Panc1 (cell line): ENCODE measurements at regions not wholly inside any gene's neighbourhood (a gene's known extent, or its start where the extent isn't known, plus 50 kb on each side); places are given as distances from the start of the nearest gene placed in this dataset.

Source experiments
- ATAC-seq: fragments of 200-7000 bp; cut with Tn5 transposase; 2 replicates; pipeline ENCODE4 v1.9.1; 2020; ENCODE audit warnings: mild to moderate bottlenecking, moderate library complexity
- BruUV-seq: library from RNA; stranded (reverse); fragments of 400-500 nt; replicated peaks from 2 replicates; lab custom pipeline; 2021; lab: Mats Ljungman, UMichigan
- CTCF ChIA-PET: fragments of 300-600 bp; sonication (Branson Sonifier 250); formaldehyde crosslinking; loops from one replicate; lab custom pipeline; 2022; ENCODE audit warnings: antibody characterized with exemption; lab: Charles Lee
- POLR2A ChIA-PET: fragments of 300-600 bp; sonication (Branson Sonifier 250); formaldehyde crosslinking; loops from one replicate; lab custom pipeline; 2022; ENCODE audit warnings: antibody characterized with exemption; lab: Charles Lee
- DNase-seq: peaks from one replicate; pipeline ENCODE4 v3.0.0-alpha.2; 2010; ENCODE audit warnings: low read depth, low spot score
- H3K27ac ChIP-seq: 2 replicates; pipeline ENCODE4 v1.5.1; 2011; ENCODE audit warnings: mild to moderate bottlenecking, low read length, inconsistent platforms
- H3K27me3 ChIP-seq: fragments of 200-500 bp; sonication (Bioruptor generic); 2 replicates; pipeline ENCODE4 v1.6.0; 2014; ENCODE audit warnings: low read length, inconsistent platforms; ENCODE audit not compliant: control insufficient read depth, insufficient read depth
- H3K36me3 ChIP-seq: fragments of 200-500 bp; sonication (Bioruptor generic); 2 replicates; pipeline ENCODE4 v1.5.1; 2014; ENCODE audit warnings: inconsistent platforms, mild to moderate bottlenecking, low read length, moderate library complexity; ENCODE audit not compliant: control insufficient read depth, insufficient read depth
- H3K4me1 ChIP-seq: 2 replicates; pipeline ENCODE4 v1.5.1; 2011; ENCODE audit warnings: inconsistent platforms, mild to moderate bottlenecking, low read length, moderate library complexity; ENCODE audit not compliant: control insufficient read depth, insufficient read depth
- H3K4me3 ChIP-seq, 2 experiments: 2 replicates each; pipeline ENCODE4 v1.5.1; 2011 to 2012; ENCODE audit warnings: low read depth in 2 of 2, low read length in 2 of 2, mild to moderate bottlenecking in 2 of 2, inconsistent platforms in 1 of 2, moderate library complexity in 1 of 2
- H3K9me3 ChIP-seq: fragments of 200-500 bp; sonication (Bioruptor generic); 2 replicates; pipeline ENCODE4 v1.5.1; 2014; ENCODE audit warnings: low read depth, mild to moderate bottlenecking, inconsistent platforms, low read length, moderate library complexity; ENCODE audit not compliant: control insufficient read depth, insufficient read depth
- CTCF ChIP-seq: fragments of 450-650 bp; IDR thresholded peaks from 2 replicates; pipeline ENCODE4 v1.5.1; 2017; ENCODE audit warnings: mild to moderate bottlenecking
- POLR2AphosphoS5 ChIP-seq: IDR thresholded peaks from 2 replicates; pipeline ENCODE4 v1.6.1; 2012; ENCODE audit warnings: mild to moderate bottlenecking, low read depth, low read length, moderate library complexity
- REST ChIP-seq, 2 experiments: IDR thresholded peaks; 2 replicates each; pipeline ENCODE4 v1.6.1; 2011 to 2012; ENCODE audit warnings: low read depth in 2 of 2, control low read depth in 1 of 2, low read length in 1 of 2, mild to moderate bottlenecking in 1 of 2, moderate library complexity in 1 of 2; ENCODE audit not compliant: insufficient read depth in 1 of 2
- SIN3A ChIP-seq: IDR thresholded peaks from 2 replicates; pipeline ENCODE4 v1.6.1; 2012; ENCODE audit warnings: low read depth, mild to moderate bottlenecking, low read length, moderate library complexity, borderline replicate concordance; ENCODE audit not compliant: insufficient read depth
- TCF7L2 ChIP-seq: IDR thresholded peaks from 2 replicates; pipeline ENCODE4 v1.6.1; 2011; ENCODE audit warnings: mild to moderate bottlenecking, low read depth, low read length, inconsistent platforms
- in situ Hi-C: cut with HindIII; loops from 2 replicates; pipeline ENCODE4 v1.10.0; 2016; ENCODE audit warnings: low sequenced_read_pairs, low pct_unique_long_range_greater_than_20kb
- intact Hi-C: fragments of 100-400 bp; cut with micrococcal nuclease; formaldehyde crosslinking; loops from one replicate; pipeline ENCODE4 v1.10.0; 2022; ENCODE audit not compliant: unreplicated experiment

- intact Hi-C loops = no loop called here
- H3K9me3 ChIP-seq = no peaks in the 10 kb centered on the region
- in situ Hi-C loops = no loop called here
- DNase-seq (no peak), ATAC-seq (no peak)
- H3K4me3 ChIP-seq = no peak overlapping the region
- H3K36me3 ChIP-seq = no peaks in the 10 kb centered on the region
- TF ChIP-seq CTCF (no peak), POLR2AphosphoS5 (no peak)
- 0 out of 2 replicates have a peak, but pooled peaks cover 2% of the 10 kb centered on the region for H3K27me3 ChIP-seq
- BruUV-seq = no TSS peak
- H3K4me1 ChIP-seq = no peaks in the 10 kb centered on the region
- ChIA-PET POLR2A (no interaction called here), CTCF (no interaction called here)
- no peak overlapping the region for H3K27ac ChIP-seq
Observed at GRCh38 chr2:2738276-2738675, 407.2 kb upstream of the MYT1L start.

GRCh38 chr2:2735041-2735440 is 404.0 kb upstream of the MYT1L start:
- CTCF ChIA-PET = no interaction called here

GRCh38 chr2:2734308-2734707 is 403.2 kb upstream of the MYT1L start:
- DNase-seq (no peak), ATAC-seq (no peak)
- no peak overlapping the region for H3K4me3 ChIP-seq
- H3K36me3 ChIP-seq = no peaks in the 10 kb centered on the region
- no peaks in the 10 kb centered on the region for H3K4me1 ChIP-seq
- H3K27ac ChIP-seq = no peak overlapping the region
- no peaks in the 10 kb centered on the region; the same call in 1 of the 2 replicates for H3K27me3 ChIP-seq
- ChIA-PET POLR2A (no interaction called here), CTCF (no interaction called here)
- intact Hi-C loops (no loop called here), in situ Hi-C loops (no loop called here)
- H3K9me3 ChIP-seq = no peaks in the 10 kb centered on the region
- no TSS peak for BruUV-seq
- TF ChIP-seq CTCF (no peak), TCF7L2 (no peak), REST (IDR thresholded peaks at IDR 0.05; ENCODE audit: insufficient read depth in 1 of 2, low read depth in 2 of 2, low read length in 1 of 2) (no peak), POLR2AphosphoS5 (no peak), SIN3A (no peak)

More at GRCh38 chr2:2735041-2735440, 404.0 kb upstream of the MYT1L start:
- in situ Hi-C loops (no loop called here), intact Hi-C loops (no loop called here)
- H3K36me3 ChIP-seq = no peaks in the 10 kb centered on the region
- TF ChIP-seq CTCF = no peak
- TF ChIP-seq TCF7L2 = no peak
- H3K4me3 ChIP-seq = no peak overlapping the region
- POLR2A ChIA-PET = no interaction called here
- ATAC-seq (no peak), DNase-seq (no peak)
- H3K9me3 ChIP-seq = no peaks in the 10 kb centered on the region
- no peak overlapping the region for H3K27ac ChIP-seq
- BruUV-seq = no TSS peak
- no peaks in the 10 kb centered on the region; the same call in 1 of the 2 replicates for H3K27me3 ChIP-seq
- no peaks in the 10 kb centered on the region for H3K4me1 ChIP-seq
